ENCODE measurements at regions not wholly inside any gene's neighbourhood (a gene's known extent, or its start where the extent isn't known, plus 50 kb on each side); places are given as distances from the start of the nearest gene placed in this dataset.

DNA sequence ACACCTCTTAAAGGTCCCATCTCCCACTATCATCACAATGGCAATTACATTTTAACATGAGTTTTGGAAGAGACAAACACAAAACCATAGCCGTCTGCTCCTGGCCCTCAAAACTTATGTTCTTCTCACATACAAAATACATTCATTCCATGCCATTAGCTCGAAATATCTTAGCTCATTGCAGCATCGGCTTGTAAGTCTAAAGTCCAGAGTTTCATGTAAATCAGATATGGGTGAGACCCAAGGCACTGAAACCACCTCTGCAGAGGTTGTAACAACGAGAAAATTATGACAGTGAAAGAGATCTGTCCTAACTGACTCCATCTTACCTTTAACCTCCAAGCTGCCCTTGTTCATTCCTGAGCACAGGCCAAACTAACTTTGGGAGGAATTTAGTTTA is 635.0 kb upstream of the SPRY2 start:
- in situ Hi-C loops (cut with MboI; ENCODE audit: low sequenced_read_pairs) (no loop called here), dilution Hi-C loops (cut with HindIII; ENCODE audit: low sequenced_read_pairs, unreplicated experiment) (no loop called here), intact Hi-C loops (cut with micrococcal nuclease) (no loop called here)
- ATAC-seq (ENCODE audit: low read depth), result no peak
- H3K4me3 ChIP-seq (ENCODE audit: insufficient read depth, low read depth, low read length), result no peak overlapping the region
- no peak overlapping the region for H2AFZ ChIP-seq (replicated peaks; ENCODE audit: low read length, poor library complexity)
- H2BK5ac ChIP-seq (ENCODE audit: low read depth, low read length, poor library complexity, severe bottlenecking), result no peak overlapping the region
- no TSS peak for BruUV-seq (replicated peaks)
- no peak overlapping the region for H4K5ac ChIP-seq (ENCODE audit: low read depth, low read length)
- no peak overlapping the region for H2AK5ac ChIP-seq (ENCODE audit: low read depth, low read length)
- H3K4me1 ChIP-seq (ENCODE audit: control insufficient read depth, insufficient read depth, low read length), result no peaks in the 10 kb centered on the region
- H3K27me3 ChIP-seq (ENCODE audit: control insufficient read depth, insufficient read depth, low read length), result no peaks in the 10 kb centered on the region
- ChIA-PET CTCF (no interaction called here), POLR2A (ENCODE audit: unreplicated experiment) (no interaction called here)
- H4K8ac ChIP-seq (ENCODE audit: low read depth in 2 of 2, low read length in 2 of 2), result no peak overlapping the region
- no peak overlapping the region for H4K91ac ChIP-seq (ENCODE audit: insufficient read depth, low read depth, low read length)
- TF ChIP-seq CHD1 (IDR thresholded peaks at IDR 0.05; ENCODE audit: low read depth, low read length), result no peak
- TF ChIP-seq CEBPB (IDR thresholded peaks at IDR 0.05; ENCODE audit: low read depth, low read length), result no peak
- TF ChIP-seq RFX5 (IDR thresholded peaks at IDR 0.05; ENCODE audit: low read depth, low read length), result no peak
- TF ChIP-seq SMC3 (IDR thresholded peaks at IDR 0.05; ENCODE audit: low read depth, low read length), result no peak
- no peak for TF ChIP-seq NFE2L2 (IDR thresholded peaks at IDR 0.05; ENCODE audit: low read depth, low read length)
- TF ChIP-seq, protein P1, sequence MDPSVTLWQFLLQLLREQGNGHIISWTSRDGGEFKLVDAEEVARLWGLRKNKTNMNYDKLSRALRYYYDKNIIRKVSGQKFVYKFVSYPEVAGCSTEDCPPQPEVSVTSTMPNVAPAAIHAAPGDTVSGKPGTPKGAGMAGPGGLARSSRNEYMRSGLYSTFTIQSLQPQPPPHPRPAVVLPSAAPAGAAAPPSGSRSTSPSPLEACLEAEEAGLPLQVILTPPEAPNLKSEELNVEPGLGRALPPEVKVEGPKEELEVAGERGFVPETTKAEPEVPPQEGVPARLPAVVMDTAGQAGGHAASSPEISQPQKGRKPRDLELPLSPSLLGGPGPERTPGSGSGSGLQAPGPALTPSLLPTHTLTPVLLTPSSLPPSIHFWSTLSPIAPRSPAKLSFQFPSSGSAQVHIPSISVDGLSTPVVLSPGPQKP (IDR thresholded peaks at IDR 0.05; ENCODE audit: borderline replicate concordance, low read depth, low read length), result no peak
- TF ChIP-seq RAD21 (IDR thresholded peaks at IDR 0.05; ENCODE audit: low read length), result no peak
- no peak for TF ChIP-seq MXI1 (IDR thresholded peaks at IDR 0.05; ENCODE audit: borderline replicate concordance, low read depth, low read length)
- no peak for TF ChIP-seq MAZ (IDR thresholded peaks at IDR 0.05; ENCODE audit: borderline replicate concordance, low read depth, low read length)
- TF ChIP-seq RCOR1 (IDR thresholded peaks at IDR 0.05; ENCODE audit: insufficient replicate concordance, low read length), result no peak
- TF ChIP-seq, protein P2, sequence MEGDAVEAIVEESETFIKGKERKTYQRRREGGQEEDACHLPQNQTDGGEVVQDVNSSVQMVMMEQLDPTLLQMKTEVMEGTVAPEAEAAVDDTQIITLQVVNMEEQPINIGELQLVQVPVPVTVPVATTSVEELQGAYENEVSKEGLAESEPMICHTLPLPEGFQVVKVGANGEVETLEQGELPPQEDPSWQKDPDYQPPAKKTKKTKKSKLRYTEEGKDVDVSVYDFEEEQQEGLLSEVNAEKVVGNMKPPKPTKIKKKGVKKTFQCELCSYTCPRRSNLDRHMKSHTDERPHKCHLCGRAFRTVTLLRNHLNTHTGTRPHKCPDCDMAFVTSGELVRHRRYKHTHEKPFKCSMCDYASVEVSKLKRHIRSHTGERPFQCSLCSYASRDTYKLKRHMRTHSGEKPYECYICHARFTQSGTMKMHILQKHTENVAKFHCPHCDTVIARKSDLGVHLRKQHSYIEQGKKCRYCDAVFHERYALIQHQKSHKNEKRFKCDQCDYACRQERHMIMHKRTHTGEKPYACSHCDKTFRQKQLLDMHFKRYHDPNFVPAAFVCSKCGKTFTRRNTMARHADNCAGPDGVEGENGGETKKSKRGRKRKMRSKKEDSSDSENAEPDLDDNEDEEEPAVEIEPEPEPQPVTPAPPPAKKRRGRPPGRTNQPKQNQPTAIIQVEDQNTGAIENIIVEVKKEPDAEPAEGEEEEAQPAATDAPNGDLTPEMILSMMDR (conservative IDR thresholded peaks at IDR 0.05; ENCODE audit: low read depth, low read length), result no peak
- no peak for TF ChIP-seq MAFK (IDR thresholded peaks at IDR 0.05; ENCODE audit: low read depth, low read length)
- TF ChIP-seq, protein P3, sequence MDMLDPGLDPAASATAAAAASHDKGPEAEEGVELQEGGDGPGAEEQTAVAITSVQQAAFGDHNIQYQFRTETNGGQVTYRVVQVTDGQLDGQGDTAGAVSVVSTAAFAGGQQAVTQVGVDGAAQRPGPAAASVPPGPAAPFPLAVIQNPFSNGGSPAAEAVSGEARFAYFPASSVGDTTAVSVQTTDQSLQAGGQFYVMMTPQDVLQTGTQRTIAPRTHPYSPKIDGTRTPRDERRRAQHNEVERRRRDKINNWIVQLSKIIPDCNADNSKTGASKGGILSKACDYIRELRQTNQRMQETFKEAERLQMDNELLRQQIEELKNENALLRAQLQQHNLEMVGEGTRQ (IDR thresholded peaks at IDR 0.05; ENCODE audit: low read depth, low read length), result no peak
- TF ChIP-seq BHLHE40 (IDR thresholded peaks at IDR 0.05; ENCODE audit: low read depth, low read length), result no peak
- TF ChIP-seq FOS (IDR thresholded peaks at IDR 0.05; ENCODE audit: low read depth, low read length), result no peak
- no peak for TF ChIP-seq POLR2A (IDR thresholded peaks at IDR 0.05; ENCODE audit: low read depth, low read length)
- 100% methylated on average over 1 of the region's 4 CpGs; no CpG with 5 or more reads in 1 of the 2 experiments for WGBS, 2 experiments (ENCODE audit: extremely low coverage in 2 of 2, insufficient read length in 1 of 2)
- H3K23ac ChIP-seq (ENCODE audit: low read depth, low read length), result no peak overlapping the region
- H2BK20ac ChIP-seq (ENCODE audit: low read depth, low read length), result no peak overlapping the region
- no peak overlapping the region for H3K18ac ChIP-seq (ENCODE audit: low read depth, low read length)
- no peaks in the 10 kb centered on the region for H3K9me1 ChIP-seq (ENCODE audit: insufficient read depth, low read length)
- no peak overlapping the region for H3K14ac ChIP-seq (replicated peaks; ENCODE audit: low read depth, low read length)
- no peak overlapping the region for H3K27ac ChIP-seq (ENCODE audit: insufficient read depth, low read length)
- no peak overlapping the region for H3K4ac ChIP-seq (ENCODE audit: low read depth, low read length)
- no peaks in the 10 kb centered on the region for H3K36me3 ChIP-seq (ENCODE audit: control insufficient read depth, insufficient read depth, low read length)
- no peak overlapping the region for H3K4me2 ChIP-seq (ENCODE audit: low read depth, low read length)
- no peak overlapping the region for H3K9ac ChIP-seq (ENCODE audit: low read depth, low read length)
- H2BK120ac ChIP-seq (ENCODE audit: low read depth, low read length), result no peak overlapping the region
- no peak overlapping the region for H2AK9ac ChIP-seq (replicated peaks; ENCODE audit: low read depth, low read length, poor library complexity)
- no peak overlapping the region for H2BK15ac ChIP-seq (ENCODE audit: low read depth, low read length)
- 0 out of 2 replicates have a peak, but pooled peaks cover 2% of the 10 kb centered on the region for H3K9me3 ChIP-seq (ENCODE audit: control insufficient read depth, insufficient read depth, low read length)
- no peaks in the 10 kb centered on the region for H4K20me1 ChIP-seq (ENCODE audit: insufficient read depth, low read length)
- H3K79me1 ChIP-seq (ENCODE audit: low read depth in 1 of 2, low read length in 2 of 2), result no peaks in the 10 kb centered on the region
- no peak overlapping the region for H3K56ac ChIP-seq (ENCODE audit: extremely low read depth, insufficient read depth, low read length)
- no peak for DNase-seq

Measured in IMR-90 (cell line).